Mesendoderm (in vitro differentiated cells): ENCODE measurements at regions not wholly inside any gene's neighbourhood (a gene's known extent, or its start where the extent isn't known, plus 50 kb on each side); places are given as distances from the start of the nearest gene placed in this dataset.

ENCODE experiments used
- DNase-seq: peaks from one replicate; pipeline ENCODE4 v3.0.0; 2013
- H2AK5ac ChIP-seq: 2 replicates; pipeline ENCODE4 v1.6.1; 2013; ENCODE audit warnings: low read length, inconsistent platforms
- H2BK120ac ChIP-seq: 2 replicates; pipeline ENCODE4 v1.6.1; 2013; ENCODE audit warnings: low read depth, mild to moderate bottlenecking, low read length, moderate library complexity, mixed read lengths
- H2BK15ac ChIP-seq: replicated peaks from 2 replicates; pipeline ENCODE4 v1.6.1; 2013; ENCODE audit warnings: low read depth, mild to moderate bottlenecking, moderate library complexity
- H2BK5ac ChIP-seq: 2 replicates; pipeline ENCODE4 v1.6.1; 2013; ENCODE audit warnings: low read length, inconsistent platforms
- H3K18ac ChIP-seq: 2 replicates; pipeline ENCODE4 v1.6.1; 2013; ENCODE audit warnings: mild to moderate bottlenecking, low read length, mixed read lengths
- H3K23ac ChIP-seq: one replicate; pipeline ENCODE4 v1.6.1; 2013; ENCODE audit warnings: low read length
- H3K27ac ChIP-seq: 2 replicates; pipeline ENCODE4 v1.5.1; 2013; ENCODE audit warnings: low read depth, mild to moderate bottlenecking, inconsistent platforms, low read length, moderate library complexity
- H3K27me3 ChIP-seq: 2 replicates; pipeline ENCODE4 v1.6.1; 2013; ENCODE audit warnings: low read length, control low read depth, mild to moderate bottlenecking, inconsistent platforms; ENCODE audit not compliant: insufficient read depth, poor library complexity
- H3K36me3 ChIP-seq: 2 replicates; pipeline ENCODE4 v1.6.1; 2013; ENCODE audit warnings: low read length, inconsistent platforms; ENCODE audit not compliant: control insufficient read depth, insufficient read depth
- H3K4ac ChIP-seq: one replicate; pipeline ENCODE4 v1.6.1; 2013; ENCODE audit warnings: low read depth, mild to moderate bottlenecking, low read length, moderate library complexity
- H3K4me1 ChIP-seq: 2 replicates; pipeline ENCODE4 v1.6.1; 2013; ENCODE audit warnings: low read depth, low read length, inconsistent platforms; ENCODE audit not compliant: control insufficient read depth
- H3K4me2 ChIP-seq: 2 replicates; pipeline ENCODE4 v1.6.1; 2013; ENCODE audit warnings: low read length
- H3K4me3 ChIP-seq: 2 replicates; pipeline ENCODE4 v1.5.1; 2013; ENCODE audit warnings: mild to moderate bottlenecking, low read length
- H3K56ac ChIP-seq: one replicate; pipeline ENCODE4 v1.6.1; 2013; ENCODE audit warnings: low read length
- H3K79me1 ChIP-seq: 2 replicates; pipeline ENCODE4 v1.6.1; 2013; ENCODE audit warnings: low read length, inconsistent platforms
- H3K79me2 ChIP-seq: 2 replicates; pipeline ENCODE4 v1.6.1; 2013; ENCODE audit warnings: mild to moderate bottlenecking, low read length; ENCODE audit not compliant: control insufficient read depth, insufficient read depth
- H3K9ac ChIP-seq: 2 replicates; pipeline ENCODE4 v1.6.1; 2013; ENCODE audit warnings: low read length, inconsistent platforms
- H4K5ac ChIP-seq: one replicate; pipeline ENCODE4 v1.6.1; 2013; ENCODE audit warnings: low read length
- H4K8ac ChIP-seq: one replicate; pipeline ENCODE4 v1.6.1; 2013; ENCODE audit warnings: low read depth, mild to moderate bottlenecking, control low read depth, low read length, moderate library complexity
- WGBS: extraction: QIAGEN DNeasy Blood & Tissue Kit; methylation state at CpG from one replicate; pipeline ENCODE4 v1.1.7; 2013; ENCODE audit warnings: low lambda C conversion rate, missing lambda C conversion rate; ENCODE audit not compliant: insufficient coverage; ENCODE audit errors: extremely low coverage; 5-methylcytosine and 5-hydroxymethylcytosine counted together

DNA sequence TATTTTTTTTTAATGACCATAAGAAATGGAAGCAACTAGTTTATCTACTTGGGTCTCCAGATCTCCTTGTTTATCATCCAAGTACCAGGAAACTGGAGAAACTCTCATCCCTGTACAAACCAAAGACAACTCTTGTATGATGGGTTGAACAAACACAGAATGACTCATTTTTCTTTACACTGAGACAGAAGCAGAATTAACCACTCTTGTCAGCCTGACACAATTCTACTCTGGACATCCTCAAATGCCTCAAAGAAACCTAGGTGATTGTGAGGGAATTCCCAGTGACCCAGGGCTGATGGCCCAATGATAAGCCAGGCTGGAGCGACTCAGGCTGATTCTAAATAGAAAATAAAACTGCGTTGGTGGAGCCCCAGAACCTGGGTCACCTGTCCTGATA is 151.5 kb downstream of the ZNF737 start:
- no peak overlapping the region for H3K23ac ChIP-seq
- no peak overlapping the region for H2AK5ac ChIP-seq
- H3K4me2 ChIP-seq: no peak overlapping the region

DNA sequence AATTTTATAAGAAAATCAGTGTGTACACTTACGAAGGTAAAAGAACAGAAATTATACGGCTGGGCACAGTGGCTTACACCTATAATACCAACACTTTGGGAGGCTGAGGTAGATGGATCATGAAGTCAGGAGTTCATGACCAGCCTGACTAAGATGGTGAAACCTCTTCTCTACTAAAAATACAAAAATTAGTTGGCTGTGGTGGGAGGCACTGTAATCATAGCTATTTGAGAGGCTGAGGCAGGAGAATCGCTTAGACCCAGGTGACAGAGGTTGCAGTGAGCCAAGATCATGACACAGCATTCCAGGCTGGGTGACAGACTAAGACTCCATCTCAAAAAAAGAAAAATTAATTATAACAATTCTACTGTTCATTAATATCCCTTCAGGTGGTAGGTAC is 151.9 kb downstream of the ZNF737 start:
- no peak overlapping the region for H3K18ac ChIP-seq
- no peaks in the 10 kb centered on the region for H3K36me3 ChIP-seq
- H3K4me3 ChIP-seq: no peak overlapping the region
- H3K23ac ChIP-seq: no peak overlapping the region
- no peak overlapping the region for H3K56ac ChIP-seq
- WGBS: no CpG with 5 or more reads among the region's 3 CpGs
- H4K5ac ChIP-seq: no peak overlapping the region
- no peak overlapping the region for H3K4ac ChIP-seq
- no peak overlapping the region for H2BK15ac ChIP-seq
- H3K27me3 ChIP-seq: no peaks in the 10 kb centered on the region
- DNase-seq: no peak
- H3K4me1 ChIP-seq: no peaks in the 10 kb centered on the region
- peaks cover 1% of the 10 kb centered on the region for H3K79me1 ChIP-seq
- H3K79me2 ChIP-seq: peaks cover 60% of the 10 kb centered on the region
- H2AK5ac ChIP-seq: no peak overlapping the region
- no peak overlapping the region for H4K8ac ChIP-seq
- no peak overlapping the region for H2BK120ac ChIP-seq
- no peak overlapping the region for H3K9ac ChIP-seq
- no peak overlapping the region for H2BK5ac ChIP-seq
- H3K27ac ChIP-seq: no peak overlapping the region
- no peak overlapping the region for H3K4me2 ChIP-seq

More for the DNA sequence above, 151.5 kb downstream of the ZNF737 start:
- Histone ChIP-seq H4K8ac (no peak overlapping the region), H3K4me3 (no peak overlapping the region), H3K27ac (no peak overlapping the region), H2BK120ac (no peak overlapping the region), H3K79me2 (peaks cover 62% of the 10 kb centered on the region), H4K5ac (no peak overlapping the region), H2BK5ac (no peak overlapping the region), H2BK15ac (no peak overlapping the region), H3K79me1 (peaks cover 1% of the 10 kb centered on the region), H3K9ac (no peak overlapping the region), H3K4me1 (no peaks in the 10 kb centered on the region), H3K36me3 (no peaks in the 10 kb centered on the region), H3K27me3 (no peaks in the 10 kb centered on the region), H3K56ac (no peak overlapping the region), H3K18ac (no peak overlapping the region), H3K4ac (no peak overlapping the region)
- no CpG with 5 or more reads among the region's 2 CpGs for WGBS
- no peak for DNase-seq

DNA sequence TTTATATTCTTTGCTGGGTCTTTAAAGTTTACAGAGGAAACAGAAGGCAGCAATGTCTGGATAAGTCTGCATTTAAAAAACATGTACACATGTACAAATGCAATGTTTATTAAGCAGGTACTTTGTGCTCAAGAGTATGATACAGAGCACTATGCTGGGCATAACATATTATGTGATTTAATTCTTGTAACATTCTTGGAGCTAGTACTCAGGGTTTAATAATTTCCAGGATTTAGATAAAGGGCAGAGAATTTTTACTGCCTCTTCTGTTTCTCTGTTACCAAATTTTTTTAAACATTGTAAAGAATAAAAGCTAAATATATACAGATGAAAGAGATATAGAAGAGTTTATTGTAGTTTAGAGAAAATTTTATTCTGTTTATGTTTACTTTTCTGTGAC is 152.7 kb downstream of the ZNF737 start:
- H3K4me3 ChIP-seq: no peak overlapping the region
- no peak overlapping the region for H3K56ac ChIP-seq
- no peak overlapping the region for H4K5ac ChIP-seq
- H3K4me2 ChIP-seq: no peak overlapping the region
- H3K18ac ChIP-seq: no peak overlapping the region
- H2BK5ac ChIP-seq: no peak overlapping the region
- H3K79me1 ChIP-seq: peaks cover 1% of the 10 kb centered on the region
- H2BK15ac ChIP-seq: no peak overlapping the region
- no peak overlapping the region for H3K27ac ChIP-seq
- H3K4ac ChIP-seq: no peak overlapping the region
- H3K27me3 ChIP-seq: no peaks in the 10 kb centered on the region
- H3K4me1 ChIP-seq: no peaks in the 10 kb centered on the region
- H3K36me3 ChIP-seq: no peaks in the 10 kb centered on the region
- no peak overlapping the region for H3K9ac ChIP-seq
- H4K8ac ChIP-seq: no peak overlapping the region
- peaks cover 55% of the 10 kb centered on the region for H3K79me2 ChIP-seq
- no peak overlapping the region for H2AK5ac ChIP-seq
- no peak overlapping the region for H3K23ac ChIP-seq
- DNase-seq: no peak
- no peak overlapping the region for H2BK120ac ChIP-seq

DNA sequence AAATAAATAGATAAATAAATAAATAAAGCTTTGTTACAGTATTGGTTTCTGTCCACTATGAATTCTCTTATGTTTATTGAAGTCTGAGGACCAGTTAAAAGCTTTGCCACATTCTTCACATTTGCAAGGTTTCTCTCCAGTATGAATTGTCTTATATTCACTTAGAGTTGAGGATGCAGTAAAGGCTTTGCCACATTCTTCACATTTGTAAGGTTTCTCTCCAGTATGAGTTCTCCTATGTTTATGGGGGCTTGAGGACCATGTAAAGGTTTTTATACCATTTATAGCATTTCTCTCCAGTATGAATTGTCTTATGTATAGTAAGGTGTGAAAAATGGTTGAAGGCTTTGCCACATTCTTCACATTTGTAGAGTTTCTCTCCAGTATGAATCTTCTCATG is 168.3 kb downstream of the ZNF737 start:
- no peak overlapping the region for H3K4me3 ChIP-seq

DNA sequence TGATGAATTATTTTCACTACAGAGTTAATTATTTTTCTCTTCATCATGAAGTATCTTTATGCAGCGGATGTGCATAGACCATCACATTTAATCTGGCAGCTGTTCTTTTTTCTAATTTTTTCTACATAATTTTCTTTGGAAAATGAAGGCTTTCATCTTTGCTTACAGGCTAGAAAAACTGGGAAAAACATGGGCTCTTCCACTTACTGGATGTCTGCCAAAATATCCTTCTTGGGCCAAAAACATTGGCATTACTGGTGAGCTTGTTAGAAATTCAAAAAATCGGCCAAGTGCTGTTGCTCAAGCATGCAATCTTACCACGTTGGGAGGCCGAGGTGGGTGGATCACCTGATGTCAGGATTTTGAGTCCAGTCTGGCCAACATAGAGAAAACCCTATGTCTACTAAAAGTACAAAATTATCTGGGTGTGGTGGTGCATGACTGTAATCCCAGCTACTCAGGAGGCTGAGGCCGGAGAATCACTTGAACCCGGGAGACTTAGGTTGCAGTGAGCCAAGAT is 176.8 kb downstream of the ZNF737 start:
- H3K4me3 ChIP-seq: no peak overlapping the region
- no peak overlapping the region for H4K5ac ChIP-seq
- no peak overlapping the region for H3K4ac ChIP-seq
- no peak overlapping the region for H3K9ac ChIP-seq
- no peaks in the 10 kb centered on the region for H3K4me1 ChIP-seq
- H2BK120ac ChIP-seq: no peak overlapping the region
- no peak overlapping the region for H2BK15ac ChIP-seq
- H3K36me3 ChIP-seq: no peaks in the 10 kb centered on the region
- no peaks in the 10 kb centered on the region for H3K79me1 ChIP-seq
- no peak overlapping the region for H2BK5ac ChIP-seq
- H3K27me3 ChIP-seq: no peaks in the 10 kb centered on the region
- H3K4me2 ChIP-seq: no peak overlapping the region
- H3K56ac ChIP-seq: no peak overlapping the region
- no peaks in the 10 kb centered on the region for H3K79me2 ChIP-seq
- no peak for DNase-seq
- no peak overlapping the region for H3K18ac ChIP-seq
- H3K27ac ChIP-seq: no peak overlapping the region
- WGBS: no CpG with 5 or more reads among the region's 6 CpGs
- H3K23ac ChIP-seq: no peak overlapping the region
- H4K8ac ChIP-seq: no peak overlapping the region
- no peak overlapping the region for H2AK5ac ChIP-seq

More for the DNA sequence above, 168.3 kb downstream of the ZNF737 start:
- H4K5ac ChIP-seq: no peak overlapping the region
- no peak overlapping the region for H3K56ac ChIP-seq
- no peak overlapping the region for H3K27ac ChIP-seq
- no peak overlapping the region for H3K4me2 ChIP-seq
- H3K36me3 ChIP-seq: peaks cover 4% of the 10 kb centered on the region
- H2AK5ac ChIP-seq: no peak overlapping the region
- no peak overlapping the region for H3K23ac ChIP-seq
- no peak overlapping the region for H2BK5ac ChIP-seq
- no peak overlapping the region for H3K18ac ChIP-seq
- no peak overlapping the region for H3K4ac ChIP-seq
- no peak overlapping the region for H2BK15ac ChIP-seq
- H3K4me1 ChIP-seq: no peaks in the 10 kb centered on the region
- no peak overlapping the region for H3K9ac ChIP-seq
- H3K79me2 ChIP-seq: no peaks in the 10 kb centered on the region
- no peaks in the 10 kb centered on the region for H3K27me3 ChIP-seq
- no peak for DNase-seq
- H4K8ac ChIP-seq: no peak overlapping the region
- H3K79me1 ChIP-seq: peaks cover 4% of the 10 kb centered on the region
- no peak overlapping the region for H2BK120ac ChIP-seq

DNA sequence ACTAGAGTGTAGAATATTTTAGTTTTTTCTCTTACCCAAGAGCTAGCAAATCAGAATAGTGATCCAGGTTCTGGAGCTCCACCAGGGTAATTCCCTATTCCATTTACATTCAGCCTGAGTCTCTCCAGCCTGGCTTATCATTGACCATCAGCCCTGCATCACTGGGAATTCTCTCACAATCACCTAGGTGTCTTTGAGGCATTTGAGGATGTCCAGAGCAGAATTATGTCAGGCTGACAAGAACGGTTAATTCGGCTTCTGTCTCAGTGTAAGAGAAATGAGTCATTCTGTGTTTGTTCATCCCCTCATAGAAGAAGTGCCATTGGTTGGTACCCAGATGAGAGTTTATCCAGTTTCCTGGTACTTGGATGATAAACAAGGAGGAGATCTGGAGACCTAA is 180.5 kb downstream of the ZNF737 start:
- no peak overlapping the region for H2BK5ac ChIP-seq
- H4K8ac ChIP-seq: no peak overlapping the region
- no peak overlapping the region for H3K23ac ChIP-seq
- DNase-seq: no peak
- no CpG with 5 or more reads among the region's 2 CpGs for WGBS
- no peaks in the 10 kb centered on the region for H3K79me1 ChIP-seq
- no peak overlapping the region for H3K4me2 ChIP-seq
- H3K27ac ChIP-seq: no peak overlapping the region
- H3K27me3 ChIP-seq: no peaks in the 10 kb centered on the region
- H4K5ac ChIP-seq: no peak overlapping the region
- no peak overlapping the region for H2AK5ac ChIP-seq
- H3K4me1 ChIP-seq: no peaks in the 10 kb centered on the region
- no peak overlapping the region for H2BK120ac ChIP-seq
- H3K18ac ChIP-seq: no peak overlapping the region
- H2BK15ac ChIP-seq: no peak overlapping the region
- H3K56ac ChIP-seq: no peak overlapping the region
- H3K79me2 ChIP-seq: no peaks in the 10 kb centered on the region
- no peak overlapping the region for H3K4ac ChIP-seq
- no peaks in the 10 kb centered on the region for H3K36me3 ChIP-seq
- no peak overlapping the region for H3K4me3 ChIP-seq
- H3K9ac ChIP-seq: no peak overlapping the region
